ENCODE measurements at regions not wholly inside any gene's neighbourhood (a gene's known extent, or its start where the extent isn't known, plus 50 kb on each side); places are given as distances from the start of the nearest gene placed in this dataset.

DNA sequence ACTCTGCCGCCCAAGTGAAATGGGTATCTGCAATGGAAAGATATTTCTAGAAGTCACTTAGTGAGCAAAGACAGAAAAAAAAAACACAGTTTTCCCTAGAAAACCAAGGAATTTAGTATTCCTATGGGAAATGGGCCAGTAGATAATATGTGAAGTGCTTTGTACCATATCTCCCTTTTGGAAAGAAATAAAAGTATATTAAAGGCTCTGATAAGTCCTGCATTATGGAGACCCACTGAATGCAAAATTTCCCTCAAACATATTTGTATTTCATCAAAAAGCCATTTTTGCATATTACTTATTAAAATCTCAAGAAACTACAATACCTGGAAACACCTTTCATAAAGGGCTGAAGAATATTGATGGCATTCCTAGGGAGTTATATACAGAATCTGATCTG is 51.6 kb upstream of the DYNLRB2 start:
- DNase-seq (ENCODE audit: low spot score), result no peak
- Mint-ChIP-seq H3K4me3 (ENCODE audit: low read depth) (no peak overlapping the region), H3K9me3 (no peaks in the 10 kb centered on the region), H3K4me1 (ENCODE audit: low read depth) (no peaks in the 10 kb centered on the region), H3K36me3 (ENCODE audit: low read depth) (no peaks in the 10 kb centered on the region), H3K27me3 (ENCODE audit: low read depth) (peaks cover 6% of the 10 kb centered on the region), H3K27ac (no peak overlapping the region)
- intact Hi-C loops (cut with micrococcal nuclease), result no loop called here

GRCh38 chr16:80488167-80488566 is 52.6 kb upstream of the DYNLRB2 start:
- H3K36me3 Mint-ChIP-seq (ENCODE audit: low read depth), result no peaks in the 10 kb centered on the region
- no peak overlapping the region for H3K27ac Mint-ChIP-seq
- peaks cover 3% of the 10 kb centered on the region for H3K9me3 Mint-ChIP-seq
- no peak for DNase-seq (ENCODE audit: low spot score)
- H3K27me3 Mint-ChIP-seq (ENCODE audit: low read depth), result peaks cover 6% of the 10 kb centered on the region
- H3K4me1 Mint-ChIP-seq (ENCODE audit: low read depth), result no peaks in the 10 kb centered on the region
- no peak overlapping the region for H3K4me3 Mint-ChIP-seq (ENCODE audit: low read depth)
- intact Hi-C loops (cut with micrococcal nuclease), result no loop called here

GRCh38 chr16:80480664-80481063 is 60.1 kb upstream of the DYNLRB2 start:
- Mint-ChIP-seq H3K9me3 (peaks cover 3% of the 10 kb centered on the region), H3K27ac (no peak overlapping the region), H3K4me1 (ENCODE audit: low read depth) (peaks cover 5% of the 10 kb centered on the region), H3K4me3 (ENCODE audit: low read depth) (no peak overlapping the region), H3K27me3 (ENCODE audit: low read depth) (peaks cover 14% of the 10 kb centered on the region), H3K36me3 (ENCODE audit: low read depth) (no peaks in the 10 kb centered on the region)
- no peak for DNase-seq (ENCODE audit: low spot score)
- intact Hi-C loops (cut with micrococcal nuclease), result no loop called here

DNA sequence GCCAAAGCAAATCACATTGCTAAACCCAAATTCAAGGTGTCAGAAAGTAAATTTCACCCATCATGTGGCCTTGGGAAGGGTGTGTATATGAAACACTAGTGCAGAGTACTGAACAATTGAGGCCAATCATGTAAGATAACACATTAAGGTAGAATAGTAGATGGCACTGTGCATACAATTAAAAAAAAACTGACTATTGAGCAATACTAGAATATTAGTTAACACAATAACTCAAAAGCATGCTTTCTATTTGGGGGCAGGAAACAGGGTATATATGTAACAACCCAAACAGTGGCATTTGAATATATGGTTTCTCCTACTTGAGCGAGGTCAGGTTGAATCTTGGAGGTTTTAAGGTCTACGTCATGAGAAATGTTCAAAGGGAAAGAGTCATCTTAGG is 63.0 kb upstream of the DYNLRB2 start:
- Mint-ChIP-seq H3K4me1 (ENCODE audit: low read depth) (peaks cover 5% of the 10 kb centered on the region), H3K4me3 (ENCODE audit: low read depth) (no peak overlapping the region), H3K27me3 (ENCODE audit: low read depth) (peaks cover 14% of the 10 kb centered on the region), H3K27ac (no peak overlapping the region), H3K36me3 (ENCODE audit: low read depth) (no peaks in the 10 kb centered on the region), H3K9me3 (no peaks in the 10 kb centered on the region)
- no peak for DNase-seq (ENCODE audit: low spot score)
- intact Hi-C loops (cut with micrococcal nuclease), result no loop called here

DNA sequence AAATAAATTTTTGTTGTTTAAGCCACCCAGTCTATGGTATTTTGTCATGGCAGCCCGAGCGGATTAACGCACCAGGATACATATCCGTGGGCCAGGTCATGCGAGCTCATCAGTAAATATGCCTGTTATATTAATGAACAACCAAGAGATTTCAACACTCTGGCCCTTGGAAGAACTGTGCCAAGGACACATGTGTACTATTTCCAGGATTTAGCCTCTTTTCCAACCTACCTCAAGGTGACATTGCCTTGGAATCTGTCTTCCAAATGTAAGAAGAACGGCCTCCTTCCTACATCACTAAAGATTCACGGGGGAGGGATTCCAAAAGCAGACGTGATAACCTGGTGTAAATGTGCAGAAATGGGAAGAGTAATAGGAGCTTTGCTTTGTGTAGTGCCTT is 72.8 kb upstream of the DYNLRB2 start:
- no peak overlapping the region for H3K4me3 Mint-ChIP-seq (ENCODE audit: low read depth)
- peaks cover 12% of the 10 kb centered on the region for H3K27me3 Mint-ChIP-seq (ENCODE audit: low read depth)
- no peaks in the 10 kb centered on the region for H3K9me3 Mint-ChIP-seq
- H3K36me3 Mint-ChIP-seq (ENCODE audit: low read depth), result no peaks in the 10 kb centered on the region
- intact Hi-C loops (cut with micrococcal nuclease), result loop anchor here (5.0 kb wide), 1 partner anchor 1761 kb away; no protein-coding TSS in a partner anchor
- no peak for DNase-seq (ENCODE audit: low spot score)
- H3K4me1 Mint-ChIP-seq (ENCODE audit: low read depth), result no peaks in the 10 kb centered on the region
- H3K27ac Mint-ChIP-seq, result no peak overlapping the region

GRCh38 chr16:80466024-80466987 is 74.5 kb upstream of the DYNLRB2 start:
- H3K4me3 Mint-ChIP-seq (ENCODE audit: low read depth), result no peak overlapping the region
- H3K27ac Mint-ChIP-seq, result no peak overlapping the region
- no peaks in the 10 kb centered on the region for H3K9me3 Mint-ChIP-seq
- peaks cover 11% of the 10 kb centered on the region for H3K27me3 Mint-ChIP-seq (ENCODE audit: low read depth)
- intact Hi-C loops (cut with micrococcal nuclease), result loop anchor here (2.0 to 5.0 kb wide), 2 partner anchors 1759 to 1960 kb away; no protein-coding TSS in a partner anchor
- peak; percentile 46 for DNase-seq (ENCODE audit: low spot score)
- H3K36me3 Mint-ChIP-seq (ENCODE audit: low read depth), result no peaks in the 10 kb centered on the region
- H3K4me1 Mint-ChIP-seq (ENCODE audit: low read depth), result no peaks in the 10 kb centered on the region

- Mint-ChIP-seq H3K4me1 (ENCODE audit: low read depth) (no peaks in the 10 kb centered on the region), H3K27me3 (ENCODE audit: low read depth) (peaks cover 5% of the 10 kb centered on the region), H3K27ac (no peak overlapping the region), H3K9me3 (no peaks in the 10 kb centered on the region), H3K4me3 (ENCODE audit: low read depth) (no peak overlapping the region), H3K36me3 (ENCODE audit: low read depth) (no peaks in the 10 kb centered on the region)
- DNase-seq (ENCODE audit: low spot score), result no peak
- intact Hi-C loops (cut with micrococcal nuclease), result no loop called here
Observed at GRCh38 chr16:80463751-80464495, 76.9 kb upstream of the DYNLRB2 start.

DNA sequence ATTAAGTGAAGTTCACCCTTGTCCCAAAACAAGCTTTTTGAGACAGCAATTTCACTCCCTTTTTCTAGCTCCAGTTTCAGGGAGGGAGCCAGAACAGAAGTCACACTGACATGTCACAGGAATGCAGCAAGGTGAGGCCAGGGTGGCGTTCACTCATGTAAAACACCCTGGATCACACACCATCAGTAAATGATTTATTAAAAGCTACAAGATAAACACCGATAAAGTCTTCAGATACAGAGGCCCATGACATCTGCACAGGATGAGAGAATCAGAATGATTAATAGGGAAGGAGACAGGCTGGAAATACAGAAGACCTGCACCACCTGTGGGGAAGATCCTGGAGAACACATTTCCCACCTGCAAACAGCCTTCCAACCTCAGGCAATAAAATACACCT is 77.5 kb upstream of the DYNLRB2 start:
- intact Hi-C loops (cut with micrococcal nuclease), result no loop called here
- Mint-ChIP-seq H3K9me3 (no peaks in the 10 kb centered on the region), H3K27ac (no peak overlapping the region), H3K4me1 (ENCODE audit: low read depth) (no peaks in the 10 kb centered on the region), H3K27me3 (ENCODE audit: low read depth) (peaks cover 5% of the 10 kb centered on the region), H3K36me3 (ENCODE audit: low read depth) (no peaks in the 10 kb centered on the region), H3K4me3 (ENCODE audit: low read depth) (no peak overlapping the region)
- no peak for DNase-seq (ENCODE audit: low spot score)

GRCh38 chr16:80462917-80463316 is 77.9 kb upstream of the DYNLRB2 start:
- Mint-ChIP-seq H3K27ac (no peak overlapping the region), H3K36me3 (ENCODE audit: low read depth) (no peaks in the 10 kb centered on the region), H3K4me3 (ENCODE audit: low read depth) (no peak overlapping the region), H3K4me1 (ENCODE audit: low read depth) (no peaks in the 10 kb centered on the region), H3K27me3 (ENCODE audit: low read depth) (peaks cover 5% of the 10 kb centered on the region), H3K9me3 (no peaks in the 10 kb centered on the region)
- no peak for DNase-seq (ENCODE audit: low spot score)
- intact Hi-C loops (cut with micrococcal nuclease), result no loop called here

- intact Hi-C loops (cut with micrococcal nuclease), result no loop called here
- no peak for DNase-seq (ENCODE audit: low spot score)
- Mint-ChIP-seq H3K4me1 (ENCODE audit: low read depth) (no peaks in the 10 kb centered on the region), H3K36me3 (ENCODE audit: low read depth) (no peaks in the 10 kb centered on the region), H3K27ac (no peak overlapping the region), H3K9me3 (no peaks in the 10 kb centered on the region), H3K4me3 (ENCODE audit: low read depth) (no peak overlapping the region), H3K27me3 (ENCODE audit: low read depth) (peaks cover 7% of the 10 kb centered on the region)
Observed at GRCh38 chr16:80460988-80461387, 79.8 kb upstream of the DYNLRB2 start.

DNA sequence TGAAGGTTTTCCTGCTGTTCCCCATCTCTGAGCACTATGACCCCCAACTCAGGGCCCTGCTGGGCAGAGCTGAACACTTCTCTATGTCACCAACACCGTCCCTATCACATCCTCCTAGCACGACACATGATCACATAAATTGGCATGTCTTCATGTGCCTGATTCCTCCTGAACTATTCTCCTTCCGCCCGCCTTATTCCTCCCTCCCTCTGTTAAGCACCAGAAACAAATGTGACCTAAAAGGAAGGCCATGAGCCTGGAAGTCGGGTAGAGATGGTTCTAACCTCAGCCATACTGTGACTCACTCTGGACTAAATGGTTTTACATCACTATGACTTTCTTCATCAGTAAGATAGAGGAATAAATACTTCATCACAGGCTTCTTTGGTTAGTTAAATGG is 80.8 kb upstream of the DYNLRB2 start:
- Mint-ChIP-seq H3K27me3 (ENCODE audit: low read depth) (peaks cover 6% of the 10 kb centered on the region), H3K27ac (no peak overlapping the region), H3K4me1 (ENCODE audit: low read depth) (no peaks in the 10 kb centered on the region), H3K4me3 (ENCODE audit: low read depth) (no peak overlapping the region), H3K36me3 (ENCODE audit: low read depth) (no peaks in the 10 kb centered on the region), H3K9me3 (no peaks in the 10 kb centered on the region)
- intact Hi-C loops (cut with micrococcal nuclease), result no loop called here
- no peak for DNase-seq (ENCODE audit: low spot score)

DNA sequence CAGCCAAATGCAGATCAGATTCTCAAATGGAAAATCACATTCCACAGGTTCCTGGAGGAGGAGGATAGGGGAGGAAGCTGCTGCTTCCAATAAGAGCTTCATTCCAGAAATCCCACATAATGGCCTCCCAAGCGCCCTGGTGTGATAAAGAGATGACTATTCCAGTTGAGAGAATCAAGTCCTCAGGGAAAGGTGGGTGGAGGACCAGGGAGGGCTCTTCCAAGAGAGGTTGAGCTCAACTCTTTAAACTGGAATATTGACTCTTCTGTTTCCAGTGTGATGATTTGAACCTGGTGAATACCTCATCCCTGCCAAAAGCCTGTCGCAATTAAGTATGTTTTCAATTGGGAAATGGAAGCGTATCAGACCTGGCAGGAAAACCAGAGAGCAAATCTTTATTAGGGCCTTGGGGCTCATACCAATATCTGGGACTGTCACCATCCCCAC is 81.4 kb upstream of the DYNLRB2 start:
- intact Hi-C loops (cut with micrococcal nuclease), result no loop called here
- Mint-ChIP-seq H3K27ac (no peak overlapping the region), H3K36me3 (ENCODE audit: low read depth) (no peaks in the 10 kb centered on the region), H3K4me3 (ENCODE audit: low read depth) (no peak overlapping the region), H3K4me1 (ENCODE audit: low read depth) (no peaks in the 10 kb centered on the region), H3K9me3 (no peaks in the 10 kb centered on the region), H3K27me3 (ENCODE audit: low read depth) (peaks cover 6% of the 10 kb centered on the region)
- no peak for DNase-seq (ENCODE audit: low spot score)

GRCh38 chr16:80457871-80458270 is 82.9 kb upstream of the DYNLRB2 start:
- Mint-ChIP-seq H3K4me3 (ENCODE audit: low read depth) (no peak overlapping the region), H3K9me3 (no peaks in the 10 kb centered on the region), H3K27me3 (ENCODE audit: low read depth) (peaks cover 6% of the 10 kb centered on the region), H3K27ac (no peak overlapping the region), H3K4me1 (ENCODE audit: low read depth) (no peaks in the 10 kb centered on the region), H3K36me3 (ENCODE audit: low read depth) (no peaks in the 10 kb centered on the region)
- intact Hi-C loops (cut with micrococcal nuclease), result no loop called here
- DNase-seq (ENCODE audit: low spot score), result no peak

Measured in activated T-helper 2 cell treated with anti-CD3 and anti-CD28 coated beads, Interferon-gamma antibody, Interleukin-2, Interleukin-4, amounts not matched to agents 10 μg/mL and 5 μg/mL and 100 μg/mL, durations not matched to agents 14 hours and 24 hours and 36 hours (primary cell).